GM18861 (cell line): ENCODE measurements at regions not wholly inside any gene's neighbourhood (a gene's known extent, or its start where the extent isn't known, plus 50 kb on each side); places are given as distances from the start of the nearest gene placed in this dataset.

ENCODE experiments used
- ATAC-seq: cut with Tn5 transposase; IDR thresholded peaks from one replicate; pipeline ENCODE4 v1.9.1; 2021; ENCODE audit not compliant: unreplicated experiment

DNA sequence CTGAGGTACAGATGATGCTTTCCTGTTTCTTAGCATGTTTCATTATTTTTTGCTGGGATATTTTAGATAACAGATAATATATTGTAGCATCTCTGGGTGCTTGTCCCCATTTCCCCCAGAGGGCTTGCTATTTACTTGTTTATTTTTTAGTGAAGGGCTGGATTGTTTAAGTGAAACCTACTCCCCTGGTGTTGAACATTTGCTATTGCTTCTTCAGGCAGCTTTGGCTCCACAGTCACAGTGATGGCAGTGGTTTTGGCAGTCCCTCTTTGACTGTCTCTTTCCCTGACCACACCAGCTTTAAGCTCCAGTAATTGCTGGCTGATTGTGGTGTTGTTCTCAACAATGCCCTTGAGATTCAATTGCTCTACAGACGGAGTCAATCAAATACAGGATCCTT is 128.9 kb downstream of the KLF13 start:
- ATAC-seq, result no peak

DNA sequence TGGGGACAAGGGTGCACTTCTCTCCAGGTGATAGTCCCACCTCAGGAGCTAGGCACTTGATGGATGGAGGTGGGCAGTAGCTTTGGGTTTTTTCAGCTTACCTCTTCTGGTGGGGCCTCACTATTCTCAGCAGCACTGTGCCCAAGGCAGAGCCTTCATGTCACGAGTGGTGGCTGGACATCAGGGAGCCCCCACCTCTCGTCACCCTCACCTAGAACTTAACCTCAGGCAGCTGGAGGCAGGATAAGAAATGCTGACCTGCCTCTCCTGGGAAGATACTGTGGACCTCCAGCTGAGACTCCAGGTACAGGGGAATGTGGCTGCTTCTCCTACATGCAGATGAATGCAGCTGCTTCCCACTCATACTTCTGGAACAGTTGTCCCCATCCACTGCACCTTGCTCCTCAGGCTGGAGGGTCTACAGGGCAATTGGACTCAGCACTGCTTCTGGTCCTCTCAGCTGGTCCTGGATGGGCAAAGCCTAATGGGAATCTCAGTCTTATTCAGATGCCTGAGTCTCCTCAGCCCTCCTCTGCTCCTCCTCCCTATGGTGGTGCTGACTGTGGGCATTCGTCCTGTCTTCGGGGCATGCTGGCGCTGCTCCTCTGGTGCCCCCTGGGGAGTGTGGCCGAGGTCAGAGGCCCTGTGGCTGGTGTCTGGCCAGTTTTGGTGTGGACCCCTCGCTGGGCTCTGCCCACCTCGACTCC is 129.9 kb downstream of the KLF13 start:
- ATAC-seq, result no peak

DNA sequence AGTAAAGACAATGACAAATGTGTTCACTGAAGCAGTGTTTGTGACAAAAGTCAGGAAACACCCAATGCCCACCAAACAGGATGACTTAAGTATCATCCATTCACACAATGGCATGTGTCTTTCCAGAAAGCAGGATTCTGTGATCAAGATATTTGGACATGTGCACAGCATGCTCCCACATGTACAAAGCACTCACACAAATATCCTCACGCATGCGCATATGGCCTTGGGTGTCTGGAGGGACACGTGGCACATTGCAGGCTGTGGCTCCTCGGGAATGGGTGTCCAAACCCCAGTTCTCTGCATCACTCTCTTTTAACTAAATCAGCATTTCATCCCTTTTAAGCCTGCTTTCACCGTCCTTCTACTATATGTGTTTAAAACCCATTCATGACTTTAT is 130.5 kb downstream of the KLF13 start:
- ATAC-seq, result no peak

- no peak for ATAC-seq
These were observed 131.2 kb downstream of the KLF13 start for GRCh38 chr15:31457631-31458526.

GRCh38 chr15:31458596-31459399 is 132.2 kb downstream of the KLF13 start:
- ATAC-seq, result peak; percentile 97

- ATAC-seq, result no peak
These were observed 132.7 kb downstream of the KLF13 start for GRCh38 chr15:31459400-31459748.

GRCh38 chr15:31461375-31461774 is 134.7 kb downstream of the KLF13 start:
- ATAC-seq, result no peak

DNA sequence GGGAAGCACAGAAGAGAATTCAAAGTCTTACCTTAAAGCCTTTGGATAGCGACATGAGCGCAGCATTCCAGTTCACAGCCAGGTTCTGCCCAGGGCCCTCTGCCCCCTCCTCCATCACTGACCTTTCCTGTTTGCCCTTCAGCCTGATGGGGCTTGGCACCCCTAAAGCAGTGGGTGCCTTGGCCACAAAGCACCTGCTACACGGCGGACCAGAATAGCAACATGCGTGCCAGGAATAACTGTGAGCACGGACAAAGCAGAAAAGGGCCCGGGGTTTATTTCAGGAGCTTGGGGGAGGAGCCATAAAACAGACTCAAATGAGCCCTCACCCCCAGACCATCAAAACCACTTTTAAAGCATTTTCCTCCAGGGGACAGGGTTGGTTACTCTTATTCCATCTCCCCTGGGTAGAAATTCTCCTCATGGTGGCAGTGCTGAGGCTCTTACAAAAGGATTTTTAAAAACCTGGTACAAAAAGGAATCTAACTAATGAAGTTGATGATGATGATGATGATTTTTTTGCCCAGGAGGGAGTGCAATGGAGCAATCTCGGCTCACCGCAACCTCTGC is 135.4 kb downstream of the KLF13 start:
- no peak for ATAC-seq

- no peak for ATAC-seq
These were observed 137.0 kb downstream of the KLF13 start for GRCh38 chr15:31463521-31464102.

DNA sequence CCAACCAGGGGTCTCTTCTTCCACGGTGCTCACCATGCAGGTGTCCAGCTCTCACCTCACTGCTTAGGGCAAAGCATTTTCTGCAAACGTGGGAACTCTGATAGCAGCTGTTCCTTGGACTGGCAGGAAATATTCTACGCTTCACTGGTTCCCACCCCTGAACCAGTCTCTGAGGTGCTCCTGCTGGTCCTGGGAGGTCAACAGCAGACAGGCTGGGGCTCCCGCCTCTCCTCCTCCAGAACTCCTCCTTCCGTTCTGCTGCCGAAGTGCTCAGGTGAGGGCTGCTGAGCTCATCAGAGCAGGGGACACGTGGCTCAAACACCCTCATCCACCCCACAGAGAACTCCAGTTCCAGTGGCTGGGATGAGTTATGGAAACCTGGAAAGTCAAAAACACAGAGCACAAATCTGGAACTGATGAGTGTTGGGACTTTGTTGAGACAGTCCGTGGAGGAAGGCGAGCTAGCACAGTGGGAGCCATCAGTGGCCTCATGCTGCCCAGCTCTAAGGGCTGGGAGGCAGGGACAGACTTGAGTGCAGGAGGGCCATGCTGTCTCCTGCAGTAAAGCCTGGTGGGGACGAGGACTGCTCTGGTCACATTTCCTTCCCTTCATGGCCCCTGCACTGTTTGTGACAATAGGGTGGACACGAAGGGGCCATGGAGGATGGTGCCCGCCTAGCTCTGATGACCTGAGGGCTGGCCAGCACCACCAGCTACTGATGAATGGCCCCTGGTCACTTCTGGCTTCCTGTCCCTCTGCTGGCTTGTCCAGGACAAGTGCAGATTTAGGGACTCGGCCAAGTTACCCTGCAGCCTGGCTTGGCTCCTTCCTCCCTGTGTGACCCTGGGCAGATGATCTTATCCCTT is 137.8 kb downstream of the KLF13 start:
- ATAC-seq, result no peak

DNA sequence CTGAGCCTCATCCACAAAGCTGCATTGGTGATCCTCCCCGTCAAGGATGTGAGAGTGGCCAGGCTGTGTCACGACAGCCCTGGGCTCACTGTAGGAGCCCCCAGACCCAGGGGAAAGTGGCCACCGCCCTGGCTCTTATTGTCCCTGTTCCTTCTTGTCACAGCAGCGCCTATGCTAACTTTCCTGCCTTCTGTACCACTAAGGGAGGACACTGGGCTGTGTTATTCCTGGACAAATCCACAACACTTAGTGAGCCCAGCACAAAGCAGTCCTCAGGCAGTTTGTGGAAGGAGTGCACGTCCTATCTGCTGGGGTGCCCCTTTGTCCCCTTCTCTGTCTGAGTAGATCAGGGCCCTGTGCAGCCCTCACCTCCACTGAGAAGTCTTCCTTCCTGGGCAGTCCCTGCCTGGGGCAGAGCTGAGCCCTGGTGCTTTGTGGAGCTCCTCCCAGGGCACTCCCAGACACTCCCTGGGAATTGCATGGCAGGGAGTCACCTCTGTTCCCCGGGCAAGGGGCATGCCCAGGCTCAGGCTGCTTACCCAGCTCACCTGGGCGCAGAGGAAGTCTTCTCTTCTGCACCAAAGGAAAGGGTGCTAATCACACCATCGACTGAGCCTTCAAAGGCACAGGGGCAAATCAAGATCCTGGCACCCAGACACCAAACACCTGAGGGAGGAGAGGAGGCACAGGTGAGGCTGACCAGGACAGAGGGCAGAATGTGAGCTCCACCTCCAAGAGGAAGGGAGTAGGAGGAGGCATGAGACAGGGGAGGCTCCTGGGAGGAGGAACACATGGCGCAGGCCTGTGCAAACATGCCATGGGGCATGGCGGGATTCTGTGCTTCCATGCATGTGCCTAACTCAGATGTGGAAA is 138.7 kb downstream of the KLF13 start:
- ATAC-seq, result no peak

DNA sequence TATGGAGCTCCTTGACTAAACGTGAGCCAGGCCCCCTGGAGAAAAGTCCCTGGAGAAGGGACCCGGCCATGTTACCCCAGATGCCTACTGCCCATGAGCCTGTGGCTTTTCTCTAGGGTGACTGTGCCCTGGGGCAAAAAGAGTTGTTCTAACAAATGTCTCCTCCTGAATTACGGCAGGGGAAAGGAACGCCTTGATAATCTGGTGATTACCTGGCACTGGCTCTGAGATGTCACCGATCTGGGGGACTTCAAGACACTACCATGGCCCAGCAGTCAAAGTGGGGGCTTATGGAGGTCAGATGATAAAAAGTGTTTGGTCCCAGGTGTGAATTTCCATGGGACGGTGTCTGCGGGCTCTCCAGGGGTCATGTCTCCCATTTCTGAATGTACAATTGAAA is 140.7 kb downstream of the KLF13 start:
- no peak for ATAC-seq

GRCh38 chr15:31468911-31469785 is 142.5 kb downstream of the KLF13 start:
- no peak for ATAC-seq

GRCh38 chr15:31469786-31470525 is 143.3 kb downstream of the KLF13 start:
- no peak for ATAC-seq

DNA sequence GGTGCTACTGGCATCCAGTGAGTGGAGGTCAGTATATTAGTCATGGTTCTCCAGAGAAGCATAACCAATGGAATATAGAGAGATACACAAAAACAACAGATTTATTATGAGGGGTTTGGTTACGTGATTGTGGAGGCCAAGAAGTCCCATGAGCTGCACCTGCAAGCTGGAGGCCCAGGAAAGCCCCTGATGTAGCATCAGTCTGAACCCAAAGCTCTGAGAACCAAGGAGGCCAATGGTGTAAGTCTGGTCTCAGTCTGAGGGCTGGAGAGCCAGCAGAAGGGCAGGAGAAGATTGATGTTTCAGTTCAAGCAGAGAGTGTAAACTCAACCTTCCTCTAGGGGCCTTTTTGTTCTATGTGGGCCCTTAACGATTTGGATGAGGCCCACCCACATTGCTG is 144.1 kb downstream of the KLF13 start:
- no peak for ATAC-seq

DNA sequence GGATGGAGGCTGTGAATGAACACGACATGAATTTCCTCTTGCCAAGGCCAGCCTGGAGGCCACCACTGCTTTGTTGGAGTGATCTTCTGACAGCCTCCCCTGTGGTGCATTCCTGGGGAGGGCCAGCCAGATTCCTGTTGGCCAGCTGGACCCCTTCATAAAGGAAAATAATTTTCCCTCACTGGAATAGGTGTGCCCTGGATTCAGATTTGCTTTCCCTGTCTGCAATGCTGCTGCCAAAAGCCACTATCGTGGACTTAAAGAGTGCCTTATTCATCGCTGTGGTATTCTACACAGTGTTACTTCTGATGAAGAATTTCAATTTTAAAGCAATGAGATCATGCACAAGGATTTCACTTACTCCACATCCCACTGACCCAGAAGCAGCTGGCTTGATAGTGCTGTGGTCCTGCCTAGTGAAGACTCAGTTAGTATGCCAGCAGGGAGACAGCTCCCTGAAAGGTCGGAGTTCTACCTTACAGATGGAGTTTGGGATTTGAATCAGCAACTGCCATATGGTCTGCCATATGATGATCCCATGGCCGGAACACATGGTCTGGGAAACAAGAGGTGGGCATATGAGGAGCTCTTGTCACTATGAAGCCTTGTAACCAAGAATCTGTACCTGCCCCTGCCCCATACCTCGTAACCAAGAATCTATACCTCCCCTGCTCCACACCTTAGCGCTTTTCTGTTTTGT is 145.2 kb downstream of the KLF13 start:
- ATAC-seq, result no peak
